Endothelial cell of umbilical vein (primary cell): ENCODE measurements at regions not wholly inside any gene's neighbourhood (a gene's known extent, or its start where the extent isn't known, plus 50 kb on each side); places are given as distances from the start of the nearest gene placed in this dataset.

Experiments used
- BruUV-seq: library from RNA; stranded (reverse); fragments of 400-500 nt; replicated peaks from 2 replicates; lab custom pipeline; 2021; lab: Mats Ljungman, UMichigan
- CTCF ChIA-PET: fragments of 300-600, 350-600 bp; sonication (Branson Sonifier 250); formaldehyde crosslinking; loops from one replicate; lab custom pipeline; 2021; ENCODE audit warnings: antibody characterized with exemption, inconsistent platforms; lab: Charles Lee
- POLR2A ChIA-PET: fragments of 300-600, 350-600 bp; sonication (Branson Sonifier 250); formaldehyde crosslinking; loops from one replicate; lab custom pipeline; 2021; ENCODE audit warnings: antibody characterized with exemption, inconsistent platforms; lab: Charles Lee
- DNase-seq: peaks from one replicate; pipeline ENCODE4 v3.0.0-alpha.2; 2011; ENCODE audit warnings: low read depth, low spot score
- FAIRE-seq: peaks from 2 replicates; lab custom pipeline; 2011; peaks lifted over from hg19 to GRCh38; lab: Jason Lieb, UNC
- H2AFZ ChIP-seq: 2 replicates; pipeline ENCODE4 v1.6.0; 2012; ENCODE audit warnings: low read depth, low read length, control low read depth, inconsistent platforms
- H3K27ac ChIP-seq: 2 replicates; pipeline ENCODE4 v1.5.1; 2011; ENCODE audit warnings: low read depth, mild to moderate bottlenecking, control low read depth, low read length, moderate library complexity; ENCODE audit not compliant: insufficient read depth
- H3K27me3 ChIP-seq, 2 experiments: 2 replicates each; pipeline versions ENCODE4 v1.6.0 to v1.6.1; 2011; ENCODE audit warnings: low read length in 2 of 2, mixed read lengths in 1 of 2; ENCODE audit not compliant: control insufficient read depth in 2 of 2, insufficient read depth in 2 of 2
- H3K36me3 ChIP-seq, 2 experiments: 2 replicates in 1 of 2; 3 replicates in 1 of 2; pipeline ENCODE4 v1.5.1; 2011; ENCODE audit warnings: low read length in 2 of 2, mild to moderate bottlenecking in 1 of 2, moderate library complexity in 1 of 2; ENCODE audit not compliant: control insufficient read depth in 2 of 2, insufficient read depth in 2 of 2; ENCODE audit errors: extremely low read depth in 1 of 2
- H3K4me1 ChIP-seq: 3 replicates; pipeline ENCODE4 v1.5.1; 2011; ENCODE audit warnings: mild to moderate bottlenecking, low read length; ENCODE audit not compliant: control insufficient read depth, insufficient read depth; ENCODE audit errors: extremely low read depth
- H3K4me2 ChIP-seq: 2 replicates; pipeline ENCODE4 v1.6.1; 2011; ENCODE audit warnings: low read length, control low read depth, mixed read lengths; ENCODE audit not compliant: insufficient read depth
- H3K4me3 ChIP-seq, 3 experiments: fragments of 200-600 bp in 1 of 3; sonication (generic), shearing (Covaris generic) in 1 of 3; replicated peaks in 1 of 3; 2 replicates each; pipeline ENCODE4 v1.5.1; 2011 to 2016; ENCODE audit warnings: control low read depth in 3 of 3, low read length in 3 of 3, mild to moderate bottlenecking in 2 of 3, inconsistent platforms in 1 of 3, low read depth in 1 of 3, moderate library complexity in 1 of 3; ENCODE audit not compliant: insufficient read depth in 1 of 3
- H3K79me2 ChIP-seq: 2 replicates; pipeline ENCODE4 v1.6.0; 2012; ENCODE audit warnings: low read length, inconsistent platforms; ENCODE audit not compliant: control insufficient read depth, insufficient read depth
- H3K9ac ChIP-seq: replicated peaks from 2 replicates; pipeline ENCODE3; 2011; ENCODE audit warnings: low read length, control low read depth; ENCODE audit not compliant: insufficient read depth; ENCODE audit errors: extremely low read depth
- H3K9me1 ChIP-seq: replicated peaks from 3 replicates; pipeline ENCODE4 v1.6.0; 2011; ENCODE audit warnings: mild to moderate bottlenecking, low read length; ENCODE audit not compliant: control insufficient read depth, insufficient read depth; ENCODE audit errors: extremely low read depth
- H3K9me3 ChIP-seq: replicated peaks from 2 replicates; pipeline ENCODE4 v1.5.1; 2012; ENCODE audit warnings: low read length, inconsistent platforms; ENCODE audit not compliant: control insufficient read depth, insufficient read depth
- H4K20me1 ChIP-seq: replicated peaks from 2 replicates; pipeline ENCODE3; 2011; ENCODE audit warnings: mild to moderate bottlenecking, low read length; ENCODE audit not compliant: control insufficient read depth, insufficient read depth; ENCODE audit errors: extremely low read depth
- CTCF ChIP-seq, 2 donors: IDR thresholded peaks; 1 replicate in 1 of 2; 2 replicates in 1 of 2; pipeline ENCODE4 v1.5.1; 2011; ENCODE audit warnings: low read length in 2 of 2, mild to moderate bottlenecking in 2 of 2, moderate library complexity in 2 of 2, control low read depth in 1 of 2, inconsistent platforms in 1 of 2, low read depth in 1 of 2; ENCODE audit not compliant: insufficient read depth in 1 of 2; ENCODE audit errors: extremely low read depth in 1 of 2
- EZH2 ChIP-seq: IDR thresholded peaks from 2 replicates; pipeline ENCODE4 v1.6.1; 2012; ENCODE audit warnings: borderline replicate concordance, low read depth, mild to moderate bottlenecking, moderate library complexity, low read length, inconsistent platforms; ENCODE audit not compliant: severe bottlenecking
- FOS ChIP-seq: IDR thresholded peaks from 2 replicates; pipeline ENCODE4 v1.6.1; 2011; ENCODE audit warnings: mild to moderate bottlenecking, low read length, moderate library complexity, borderline replicate concordance; ENCODE audit not compliant: insufficient read depth
- GATA2 ChIP-seq: IDR thresholded peaks from 2 replicates; pipeline ENCODE4 v1.7.0; 2011; ENCODE audit warnings: low read depth, mild to moderate bottlenecking, moderate library complexity, mixed read lengths, low read length; ENCODE audit not compliant: insufficient read length, insufficient read depth
- JUN ChIP-seq: IDR thresholded peaks from 2 replicates; pipeline ENCODE4 v1.6.1; 2011; ENCODE audit warnings: borderline replicate concordance, low read depth; ENCODE audit not compliant: insufficient read length, insufficient read depth
- MAX ChIP-seq: IDR thresholded peaks from 2 replicates; pipeline ENCODE4 v1.6.1; 2011; ENCODE audit not compliant: insufficient read depth, insufficient read length
- MYC ChIP-seq: IDR thresholded peaks from one replicate; pipeline ENCODE4 v1.6.1; 2011; ENCODE audit warnings: mild to moderate bottlenecking, low read depth, low read length
- POLR2A ChIP-seq: IDR thresholded peaks from 2 replicates; pipeline ENCODE4 v1.6.1; 2012; ENCODE audit warnings: low read depth, mild to moderate bottlenecking, control low read depth, low read length
- POLR2AphosphoS5 ChIP-seq: IDR thresholded peaks from 2 replicates; pipeline ENCODE4 v1.6.1; 2012; ENCODE audit warnings: low read depth, mild to moderate bottlenecking, control low read depth, low read length, moderate library complexity; ENCODE audit not compliant: insufficient read depth
- dilution Hi-C: fragments of 300-500 bp; cut with MboI; formaldehyde crosslinking; loops from one replicate; pipeline ENCODE4 v1.15.0; 2019; ENCODE audit warnings: low sequenced_read_pairs; ENCODE audit not compliant: extremely low pct_ligation_motif_present
- intact Hi-C: fragments of 100-400 bp; cut with micrococcal nuclease; formaldehyde crosslinking; loops from one replicate; pipeline ENCODE4 v1.10.0; 2022

GRCh38 chr10:120746001-120746777, 105.0 kb upstream of the WDR11 start:
- no peaks in the 10 kb centered on the region for H4K20me1 ChIP-seq
- dilution Hi-C loops (no loop called here), intact Hi-C loops (no loop called here)
- DNase-seq, result no peak
- H3K27me3 ChIP-seq, result no peaks in the 10 kb centered on the region
- ChIA-PET POLR2A (no interaction called here), CTCF (interaction anchor here (3.5 kb wide), 1 partner anchor 11 kb away, joined by 12 read pairs; no protein-coding TSS in a partner anchor)
- H3K4me2 ChIP-seq, result no peak overlapping the region
- H3K9me3 ChIP-seq, result no peaks in the 10 kb centered on the region
- H3K9ac ChIP-seq, result no peak overlapping the region
- no peaks in the 10 kb centered on the region for H3K9me1 ChIP-seq
- no peak for FAIRE-seq
- no peak overlapping the region for H3K27ac ChIP-seq
- peaks cover 7% of the 10 kb centered on the region for H3K79me2 ChIP-seq
- no peak for TF ChIP-seq EZH2
- no peak for TF ChIP-seq JUN
- TF ChIP-seq CTCF (IDR thresholded peaks at IDR 0.05; ENCODE audit: extremely low read depth in 1 of 2, insufficient read depth in 1 of 2, low read depth in 1 of 2, low read length in 2 of 2), result no peak
- TF ChIP-seq FOS, result no peak
- TF ChIP-seq POLR2A, result no peak
- no peak for TF ChIP-seq MAX
- TF ChIP-seq POLR2AphosphoS5, result no peak
- TF ChIP-seq MYC, result no peak
- no peak for TF ChIP-seq GATA2
- H2AFZ ChIP-seq, result no peak overlapping the region
- no peaks in the 10 kb centered on the region for H3K4me1 ChIP-seq
- no peak overlapping the region for H3K4me3 ChIP-seq
- BruUV-seq, result no TSS peak
- no peaks in the 10 kb centered on the region for H3K36me3 ChIP-seq
